ENCODE measurements at regions not wholly inside any gene's neighbourhood (a gene's known extent, or its start where the extent isn't known, plus 50 kb on each side); places are given as distances from the start of the nearest gene placed in this dataset.

DNA sequence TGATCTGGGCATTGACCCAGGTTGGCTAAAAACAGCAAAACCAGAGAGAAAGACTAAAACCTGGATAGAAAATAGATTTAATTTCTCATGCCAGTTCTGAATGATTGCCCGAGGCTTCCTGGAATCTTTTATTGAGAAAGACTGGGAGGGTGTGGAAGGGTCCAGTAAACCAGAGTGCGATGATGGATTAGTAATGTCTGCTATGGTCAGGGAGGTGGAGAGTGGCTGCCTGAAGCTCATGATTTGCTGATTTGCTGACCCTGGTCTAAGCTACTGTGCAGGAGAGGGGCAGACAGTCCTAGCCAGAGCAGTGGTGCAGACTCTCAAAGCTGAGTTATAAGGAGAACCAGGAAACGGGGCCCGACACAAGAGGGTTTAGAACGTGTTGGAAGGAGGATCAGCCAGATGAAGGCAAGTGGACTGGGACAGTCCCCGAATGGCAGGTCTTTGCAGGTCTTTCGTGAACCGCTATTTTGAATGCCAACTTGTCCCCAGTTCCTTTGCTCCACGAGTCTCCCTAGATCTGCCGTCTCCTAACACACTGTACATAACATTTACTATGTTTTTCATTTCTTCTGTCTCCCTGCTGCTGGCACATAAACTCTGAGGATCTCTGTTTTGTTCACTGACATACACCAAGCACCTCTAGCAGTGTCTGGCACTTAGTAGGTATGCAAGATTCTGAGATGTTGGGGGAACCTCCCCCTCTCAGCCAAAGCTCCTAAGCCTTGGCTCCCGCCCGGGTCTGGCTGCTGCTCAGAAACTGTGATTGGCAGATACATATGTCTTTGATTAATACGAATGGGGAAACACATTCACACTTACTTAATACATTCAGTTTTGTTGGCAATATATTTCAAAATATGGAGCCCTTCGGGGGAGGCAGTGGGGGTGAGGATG is 237.3 kb upstream of the TNRC6C start:
- DNase-seq, result no peak

- DNase-seq, result no peak
These were observed 236.7 kb upstream of the TNRC6C start for GRCh38 chr17:77721846-77722160.

DNA sequence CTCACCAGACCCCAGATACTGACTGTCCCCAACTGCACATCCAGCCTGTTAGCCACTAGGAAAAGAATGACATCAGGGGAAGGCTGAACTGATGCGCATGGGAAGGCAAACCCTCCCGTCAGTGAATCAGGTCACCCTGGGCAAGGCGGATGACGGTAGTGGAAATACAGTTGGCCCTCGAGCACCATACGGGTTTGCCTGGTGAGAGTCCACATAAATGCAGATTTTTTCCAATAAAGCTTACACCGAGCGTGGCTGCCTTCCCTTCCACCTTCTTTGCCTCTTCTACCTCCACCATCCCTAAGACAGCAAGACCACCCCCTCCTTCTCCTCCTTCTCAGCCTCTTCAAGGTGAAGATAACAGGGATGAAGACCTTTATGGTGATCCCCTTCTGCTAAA is 236.1 kb upstream of the TNRC6C start:
- no peak for DNase-seq

- DNase-seq, result peak; percentile 42 to 70
These were observed 235.2 kb upstream of the TNRC6C start for GRCh38 chr17:77723071-77723908.

DNA sequence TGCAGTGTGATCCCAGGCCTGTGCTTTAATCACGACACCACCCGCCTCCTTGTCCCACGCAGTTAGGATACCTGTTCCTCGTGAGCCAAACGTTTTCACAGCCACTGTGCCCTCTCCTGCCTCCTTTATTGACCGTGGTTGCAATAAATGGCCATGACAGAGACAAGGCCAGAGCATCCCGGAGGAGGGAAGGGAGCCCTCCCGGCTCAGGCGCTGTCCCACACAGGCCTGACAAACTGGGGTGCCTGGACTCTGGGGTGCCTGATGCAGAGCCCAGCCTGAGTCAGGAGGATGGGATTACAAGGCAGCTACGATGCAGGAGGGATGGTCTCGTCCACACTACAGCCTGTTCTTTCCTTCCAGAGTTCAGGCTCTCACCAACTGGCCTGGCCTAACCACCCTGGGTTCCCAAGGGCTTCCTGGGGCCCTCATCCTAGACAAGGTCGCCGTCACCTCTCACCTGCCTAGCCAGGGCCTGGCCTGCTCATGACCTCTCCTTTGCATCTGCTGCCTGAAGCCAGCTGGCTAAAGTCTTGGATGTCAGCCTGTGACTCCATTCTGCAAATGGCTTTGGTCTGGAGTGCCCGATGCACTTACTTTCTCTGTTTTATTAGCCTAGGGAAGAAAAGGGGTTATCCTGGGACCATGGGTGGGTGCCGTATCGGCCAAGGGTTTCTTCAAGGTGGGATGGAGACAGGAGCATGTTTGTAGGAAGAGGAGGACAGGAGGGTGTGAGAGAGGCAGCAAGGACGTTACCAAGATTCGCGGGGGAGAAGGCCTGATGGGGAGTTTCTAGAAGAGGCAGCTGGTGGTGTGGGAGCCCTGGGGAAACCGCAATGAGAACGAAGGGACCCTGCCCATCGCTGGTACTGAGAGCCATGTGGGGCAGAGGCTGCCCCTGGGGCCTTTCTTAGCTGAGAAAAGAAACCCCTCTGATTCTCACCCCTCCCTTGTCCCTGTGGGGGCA is 234.3 kb upstream of the TNRC6C start:
- no peak for DNase-seq

DNA sequence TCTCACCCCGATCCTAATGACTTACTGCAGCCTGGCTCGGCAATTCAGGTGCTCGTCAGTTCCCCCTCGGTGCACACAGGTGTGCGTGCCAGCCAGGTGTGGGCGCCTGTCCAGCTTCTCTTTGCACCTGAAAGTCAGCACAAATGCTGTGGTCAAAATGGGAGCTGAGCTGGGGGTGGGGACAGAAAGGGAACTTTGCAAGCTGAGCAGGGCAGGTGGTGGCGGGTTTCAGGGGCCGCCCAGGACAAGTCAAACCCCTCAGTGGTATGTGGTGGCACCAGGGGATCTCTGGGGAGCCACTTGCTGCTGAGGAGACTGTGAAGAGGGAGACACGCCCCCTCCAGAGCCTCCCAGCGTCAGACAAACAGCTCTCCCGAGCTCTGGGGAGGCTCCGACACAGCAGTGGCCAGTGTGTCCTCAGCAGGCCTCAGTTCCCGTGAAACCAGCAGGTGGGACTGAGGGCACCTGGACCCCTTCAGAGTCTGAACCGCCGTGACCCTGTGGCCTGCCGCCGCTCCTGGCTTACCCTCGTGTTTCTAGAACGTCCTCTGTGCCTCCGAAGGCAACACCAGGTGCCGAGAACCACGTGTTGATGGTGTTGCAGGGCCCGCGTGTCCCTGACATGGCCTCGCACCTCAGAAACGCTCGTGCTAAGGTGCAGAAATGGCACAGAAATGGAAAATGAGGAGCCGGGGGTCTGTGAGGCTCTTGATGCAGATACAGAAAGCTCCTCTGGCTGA is 233.5 kb upstream of the TNRC6C start:
- peak; percentile 57 to 87 for DNase-seq

DNA sequence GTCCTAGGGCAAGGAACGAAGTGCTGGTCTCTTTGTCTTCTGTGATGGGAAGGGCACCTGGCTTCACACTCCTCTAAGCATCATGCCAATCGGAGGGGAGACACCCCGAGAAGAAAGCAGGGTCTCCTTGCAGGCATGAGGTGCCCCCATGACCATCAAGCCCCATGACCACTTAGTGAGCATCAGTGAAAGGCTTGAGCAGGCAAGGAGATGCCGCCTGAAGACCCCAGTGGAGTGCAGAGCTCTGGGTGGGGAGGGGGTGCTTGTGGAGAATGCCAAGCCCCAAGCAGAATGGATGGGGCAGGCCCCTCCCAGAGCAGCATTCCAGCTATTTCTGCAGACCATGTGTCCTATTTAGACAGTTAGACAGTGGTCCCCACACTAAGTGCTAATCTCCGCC is 232.7 kb upstream of the TNRC6C start:
- DNase-seq, result no peak

GRCh38 chr17:77726549-77727006 is 231.9 kb upstream of the TNRC6C start:
- no peak for DNase-seq

DNA sequence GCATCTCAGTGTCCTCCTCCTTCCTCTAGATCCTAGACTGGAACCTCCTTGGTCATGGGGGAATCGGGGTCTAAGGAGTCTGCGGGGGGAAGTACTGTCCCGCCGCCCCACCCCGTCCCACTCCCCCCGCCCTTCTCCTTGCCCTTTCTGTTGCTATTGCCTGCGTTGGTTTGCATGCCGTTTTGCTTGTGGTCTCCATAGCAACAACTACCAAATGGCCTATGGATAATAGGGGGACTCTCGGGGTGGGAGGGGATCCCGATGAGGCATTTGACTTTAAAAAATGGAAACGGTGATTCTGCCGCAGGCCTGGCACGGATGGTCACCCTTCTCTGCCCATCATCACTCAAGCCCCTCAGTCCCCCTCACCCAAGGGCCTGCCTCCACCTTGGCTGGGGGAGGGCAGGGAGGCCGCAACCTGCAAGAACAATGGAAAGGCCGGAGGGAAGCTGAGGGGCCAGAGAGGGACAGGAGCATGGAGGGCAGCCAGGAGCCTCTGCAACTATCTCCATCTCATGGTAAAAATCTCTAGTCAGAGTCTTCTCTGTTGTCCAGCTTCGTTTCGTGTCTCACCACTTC is 231.4 kb upstream of the TNRC6C start:
- DNase-seq, result no peak

GRCh38 chr17:77728474-77728795 is 230.1 kb upstream of the TNRC6C start:
- DNase-seq, result no peak

DNA sequence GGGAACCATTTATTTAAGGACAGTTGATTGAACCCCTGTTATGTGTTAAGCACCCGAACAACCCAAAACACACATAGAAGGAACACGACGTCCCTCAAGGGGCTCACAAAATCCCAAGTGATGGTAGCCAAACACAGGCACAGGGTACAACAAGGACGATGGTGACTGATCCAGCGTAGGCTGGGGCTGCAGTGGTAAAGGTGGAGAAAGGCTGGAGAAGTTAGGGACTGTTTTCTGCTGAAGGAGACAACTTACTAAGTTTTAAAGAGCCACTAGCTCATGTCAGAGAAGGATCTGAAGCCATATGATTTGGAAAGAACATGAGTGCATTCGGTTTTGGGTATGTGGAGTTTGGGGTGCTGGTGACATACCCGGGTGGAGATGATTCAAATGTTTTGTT is 229.6 kb upstream of the TNRC6C start:
- DNase-seq, result no peak

DNA sequence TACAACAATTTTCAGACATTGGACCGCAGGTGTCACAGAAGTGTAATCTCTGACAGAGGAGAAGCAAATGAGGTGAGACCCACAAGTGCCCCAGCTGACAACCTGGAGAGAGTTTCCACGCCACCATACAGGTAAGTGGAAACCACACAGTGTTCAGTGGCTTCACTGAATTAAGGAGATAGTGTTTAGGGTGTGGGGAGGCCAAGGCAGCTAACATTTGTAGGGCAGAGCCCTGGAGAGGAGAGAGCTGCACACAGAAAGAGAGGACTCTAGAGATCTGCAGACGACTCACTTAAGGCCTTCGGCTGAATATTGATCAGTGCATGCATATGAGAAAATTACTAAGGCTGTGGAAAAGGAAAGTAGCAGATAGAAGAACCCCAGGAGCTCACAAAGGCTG is 228.9 kb upstream of the TNRC6C start:
- no peak for DNase-seq

GRCh38 chr17:77730376-77730775 is 228.1 kb upstream of the TNRC6C start:
- no peak for DNase-seq

DNA sequence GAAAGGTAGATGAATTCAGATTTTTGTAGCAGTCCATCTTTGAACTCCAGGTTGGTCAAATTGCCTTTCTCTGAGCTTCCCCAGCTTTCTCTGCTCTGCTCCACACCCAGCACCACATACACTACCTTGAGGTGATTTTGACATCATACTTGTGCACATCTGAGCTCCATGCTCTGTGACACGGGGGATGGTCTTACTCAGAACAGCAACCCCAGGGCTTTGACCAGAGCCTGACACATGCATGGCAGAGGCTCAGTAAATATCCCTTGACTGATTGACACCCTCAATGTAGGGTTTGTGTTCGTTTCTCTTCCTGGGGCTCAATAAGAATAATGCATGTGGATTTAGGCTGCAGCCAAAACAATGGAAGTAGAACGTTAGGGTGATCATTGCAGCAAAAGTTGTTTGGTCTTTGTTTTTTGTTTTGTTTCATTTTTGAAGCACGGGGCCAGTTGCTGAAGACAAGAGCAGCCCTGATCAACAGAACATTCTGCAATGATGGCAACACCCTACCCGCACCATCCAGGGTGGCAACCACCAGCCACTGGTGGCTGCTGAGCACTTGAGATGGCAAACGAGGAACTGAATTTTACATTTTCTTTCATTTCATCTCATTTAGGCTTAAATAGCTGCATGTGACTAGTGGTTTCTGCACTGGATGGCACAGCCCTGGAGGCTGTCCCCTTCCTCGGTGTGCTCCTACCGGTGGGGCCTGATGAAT is 224.8 kb upstream of the TNRC6C start:
- no peak for DNase-seq

DNA sequence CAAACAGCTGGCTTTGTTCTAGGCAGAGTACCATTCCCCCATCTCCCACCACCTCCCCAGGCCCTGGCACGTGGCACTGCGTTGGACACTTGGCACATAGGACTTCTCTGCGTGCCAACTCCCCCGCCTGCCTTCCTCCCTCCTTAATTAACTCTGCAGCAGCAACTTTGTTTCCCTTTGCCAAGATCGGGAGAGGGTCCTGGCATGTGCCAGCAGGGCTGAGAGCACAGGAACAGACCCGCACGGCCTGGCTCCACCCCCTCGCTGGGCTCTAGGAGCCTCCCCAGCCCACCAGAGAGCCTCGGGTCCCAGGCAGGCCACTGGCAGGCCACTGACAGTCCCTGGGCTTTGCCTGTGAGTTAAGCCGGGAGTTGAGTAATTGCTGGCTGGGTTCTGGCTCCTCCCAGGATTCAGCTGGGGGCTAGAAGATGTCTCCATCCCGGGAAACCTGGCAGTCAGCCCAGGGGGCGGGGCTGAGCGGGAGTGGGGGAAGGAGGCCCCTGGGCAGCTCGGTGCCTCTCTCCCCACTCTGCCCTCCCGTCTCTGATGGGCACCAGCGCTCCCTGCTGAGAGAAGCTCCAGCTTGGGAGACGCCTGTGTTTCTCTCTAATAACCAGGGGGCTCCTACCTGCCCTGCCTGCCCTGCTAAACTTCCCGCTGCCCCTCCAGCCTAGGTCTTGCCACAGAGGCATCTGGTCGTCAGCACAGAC is 224.0 kb upstream of the TNRC6C start:
- peak; percentile 94 for DNase-seq

DNA sequence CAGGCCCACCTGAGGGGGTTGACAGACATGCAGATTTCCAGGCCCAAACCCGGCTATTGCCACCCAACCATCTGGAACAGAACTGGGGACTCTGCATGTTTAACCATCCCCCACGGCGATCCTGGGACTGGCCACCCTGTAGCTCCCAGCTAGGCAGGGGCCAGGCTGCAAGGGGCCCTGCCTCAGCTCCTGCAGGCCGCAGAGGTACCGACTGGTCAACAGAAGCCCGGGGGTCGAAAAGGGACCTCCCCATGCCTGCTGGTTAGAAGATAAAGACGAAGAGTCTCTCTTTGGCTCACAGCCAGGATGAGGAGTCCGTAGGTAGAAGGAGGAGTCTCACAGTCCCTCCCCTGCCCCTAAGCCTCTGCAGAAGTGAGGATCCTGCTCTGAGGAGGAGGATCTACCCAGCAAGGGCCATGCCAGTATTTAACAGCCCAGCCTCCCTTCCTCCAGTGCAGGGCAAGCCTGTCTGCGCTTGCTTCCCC is 223.4 kb upstream of the TNRC6C start:
- DNase-seq, result peak; percentile 78 to 82

GRCh38 chr17:77735566-77736198 is 222.8 kb upstream of the TNRC6C start:
- peak; percentile 88 to 90 for DNase-seq

DNA sequence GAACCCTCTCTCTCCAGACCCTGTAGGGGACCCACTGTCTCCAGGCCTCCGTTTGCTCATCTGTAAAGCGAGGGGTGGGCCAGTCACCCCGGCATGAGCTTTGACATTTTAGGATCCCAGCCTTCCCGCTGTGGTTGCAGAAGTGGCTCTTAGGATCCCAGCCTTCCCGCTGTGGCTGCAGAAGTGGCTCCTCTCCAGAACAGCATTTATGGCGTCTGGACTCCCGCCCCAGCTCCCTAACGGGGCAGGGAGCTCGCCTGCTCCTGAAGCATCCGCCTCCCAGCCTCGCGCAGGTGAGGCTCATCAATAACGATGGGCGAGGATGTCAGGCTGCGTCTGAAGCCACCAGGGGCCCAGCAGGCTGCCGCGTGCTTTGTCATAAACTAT is 222.3 kb upstream of the TNRC6C start:
- DNase-seq, result peak; percentile 58 to 75

DNA sequence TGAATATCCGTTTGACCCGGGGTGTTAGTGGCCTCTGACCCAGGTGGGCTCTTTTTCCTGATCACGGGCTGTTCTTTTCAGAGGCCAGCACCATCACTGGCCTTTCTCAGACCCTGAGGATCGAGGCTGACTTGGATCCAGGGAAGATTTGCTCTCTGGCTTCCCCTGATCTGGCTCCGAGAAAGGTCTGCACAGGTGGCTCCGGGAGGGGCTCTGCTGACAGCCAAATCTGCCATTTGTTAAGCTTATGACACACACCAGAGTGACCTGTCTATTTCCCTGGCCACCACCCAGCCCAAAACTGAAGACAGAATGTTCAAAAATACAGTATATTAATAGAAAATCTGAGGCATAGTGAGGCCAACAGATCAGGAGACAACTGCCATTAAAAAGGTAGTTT is 221.8 kb upstream of the TNRC6C start:
- no peak for DNase-seq
